AG10803 (cell line): ENCODE measurements at regions not wholly inside any gene's neighbourhood (a gene's known extent, or its start where the extent isn't known, plus 50 kb on each side); places are given as distances from the start of the nearest gene placed in this dataset.
A peak's percentile ranks its signal among the peaks of the same experiment; 100 is the strongest.

Experiments used
- DNase-seq: peaks from one replicate; pipeline ENCODE4 v3.0.0; 2010; ENCODE audit warnings: low read depth
- H3K4me3 ChIP-seq: 2 replicates; pipeline ENCODE4 v1.5.1; 2011; ENCODE audit warnings: mild to moderate bottlenecking, low read length, control low read depth
- TF ChIP-seq, protein P1 (sequence below): conservative IDR thresholded peaks from 2 replicates; pipeline ENCODE4 v1.5.1; 2011; ENCODE audit warnings: mild to moderate bottlenecking, low read length, control low read depth, inconsistent platforms

- TF ChIP-seq, protein P1, sequence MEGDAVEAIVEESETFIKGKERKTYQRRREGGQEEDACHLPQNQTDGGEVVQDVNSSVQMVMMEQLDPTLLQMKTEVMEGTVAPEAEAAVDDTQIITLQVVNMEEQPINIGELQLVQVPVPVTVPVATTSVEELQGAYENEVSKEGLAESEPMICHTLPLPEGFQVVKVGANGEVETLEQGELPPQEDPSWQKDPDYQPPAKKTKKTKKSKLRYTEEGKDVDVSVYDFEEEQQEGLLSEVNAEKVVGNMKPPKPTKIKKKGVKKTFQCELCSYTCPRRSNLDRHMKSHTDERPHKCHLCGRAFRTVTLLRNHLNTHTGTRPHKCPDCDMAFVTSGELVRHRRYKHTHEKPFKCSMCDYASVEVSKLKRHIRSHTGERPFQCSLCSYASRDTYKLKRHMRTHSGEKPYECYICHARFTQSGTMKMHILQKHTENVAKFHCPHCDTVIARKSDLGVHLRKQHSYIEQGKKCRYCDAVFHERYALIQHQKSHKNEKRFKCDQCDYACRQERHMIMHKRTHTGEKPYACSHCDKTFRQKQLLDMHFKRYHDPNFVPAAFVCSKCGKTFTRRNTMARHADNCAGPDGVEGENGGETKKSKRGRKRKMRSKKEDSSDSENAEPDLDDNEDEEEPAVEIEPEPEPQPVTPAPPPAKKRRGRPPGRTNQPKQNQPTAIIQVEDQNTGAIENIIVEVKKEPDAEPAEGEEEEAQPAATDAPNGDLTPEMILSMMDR = no peak
- peak; percentile 84 for DNase-seq
- no peak overlapping the region for H3K4me3 ChIP-seq
Observed at GRCh38 chr20:2234598-2235191, 61.1 kb upstream of the TGM3 start.

- no peak for DNase-seq
- H3K4me3 ChIP-seq = no peak overlapping the region
- TF ChIP-seq, protein P1 = no peak
Observed at GRCh38 chr20:2236256-2236655, 59.5 kb upstream of the TGM3 start.

DNA sequence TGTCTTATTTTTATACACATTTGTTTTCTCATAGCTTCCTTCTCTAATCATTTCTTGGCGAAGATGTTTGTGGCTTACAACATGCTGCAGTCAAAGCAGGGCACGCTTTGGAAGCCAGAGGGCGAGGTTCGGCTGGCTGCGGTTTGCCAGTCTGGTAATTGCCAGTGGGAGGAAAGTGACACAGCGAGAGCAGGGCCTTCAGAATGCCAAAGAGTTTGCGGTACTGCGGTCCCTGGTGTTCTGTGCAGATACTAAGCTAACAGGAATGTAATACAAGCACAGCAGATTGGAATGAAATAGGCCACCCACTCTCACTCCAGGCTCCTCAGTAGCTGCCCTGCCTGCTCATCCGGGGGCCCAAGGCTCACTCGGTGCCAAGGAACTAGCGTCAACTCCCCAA, 58.7 kb upstream of the TGM3 start:
- DNase-seq = peak; percentile 100
- TF ChIP-seq, protein P1 = peak; percentile 50
- no peak overlapping the region for H3K4me3 ChIP-seq

GRCh38 chr20:2238601-2239000, 57.2 kb upstream of the TGM3 start:
- TF ChIP-seq, protein P1 = no peak
- no peak overlapping the region for H3K4me3 ChIP-seq
- no peak for DNase-seq

DNA sequence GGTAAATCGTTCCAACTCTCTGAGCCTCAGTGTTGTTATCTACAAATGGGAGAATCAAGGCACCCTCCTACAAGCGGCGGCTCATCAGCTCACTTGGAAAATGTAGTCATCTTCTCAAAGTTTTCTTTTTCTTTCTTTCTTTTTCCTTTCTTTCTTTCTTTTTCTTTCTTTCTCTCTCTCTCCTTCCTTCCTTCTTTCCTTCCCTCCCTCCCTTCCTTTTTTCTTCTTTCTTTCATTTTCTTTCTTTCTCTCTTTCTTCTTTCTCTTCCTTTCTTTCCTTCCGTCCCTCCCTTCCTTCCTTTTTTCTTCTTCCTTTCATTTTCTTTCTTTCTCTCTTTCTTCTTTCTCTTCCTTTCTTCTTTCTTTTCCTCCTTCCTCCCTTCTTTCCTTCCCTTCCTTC, 55.0 kb upstream of the TGM3 start:
- TF ChIP-seq, protein P1 = no peak
- no peak for DNase-seq
- H3K4me3 ChIP-seq = no peak overlapping the region

DNA sequence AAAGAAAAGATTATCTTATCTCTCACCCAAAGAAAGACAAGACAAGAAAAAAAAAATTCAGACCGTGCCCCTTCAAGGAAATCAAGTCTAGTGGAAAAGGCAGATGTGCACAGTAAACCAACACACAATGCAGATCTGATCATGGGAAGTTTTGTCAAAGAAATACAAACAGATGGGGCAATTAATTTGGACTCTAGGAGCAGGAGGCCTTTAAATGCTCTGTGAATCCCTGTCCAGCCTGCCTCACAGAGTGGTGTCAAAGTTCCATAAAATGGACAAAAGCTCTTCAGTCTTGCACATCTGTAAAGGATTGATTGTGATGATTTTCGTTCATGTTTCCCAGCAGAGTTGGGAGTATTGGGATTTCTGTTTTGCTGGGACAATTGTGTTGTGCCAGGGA, 53.1 kb upstream of the TGM3 start:
- DNase-seq = no peak
- H3K4me3 ChIP-seq = no peak overlapping the region
- TF ChIP-seq, protein P1 = no peak

- TF ChIP-seq, protein P1 = no peak
- DNase-seq = no peak
- no peak overlapping the region for H3K4me3 ChIP-seq
Observed at GRCh38 chr20:2244523-2244922, 51.3 kb upstream of the TGM3 start.
